ENCODE measurements at regions not wholly inside any gene's neighbourhood (a gene's known extent, or its start where the extent isn't known, plus 50 kb on each side); places are given as distances from the start of the nearest gene placed in this dataset.

DNA sequence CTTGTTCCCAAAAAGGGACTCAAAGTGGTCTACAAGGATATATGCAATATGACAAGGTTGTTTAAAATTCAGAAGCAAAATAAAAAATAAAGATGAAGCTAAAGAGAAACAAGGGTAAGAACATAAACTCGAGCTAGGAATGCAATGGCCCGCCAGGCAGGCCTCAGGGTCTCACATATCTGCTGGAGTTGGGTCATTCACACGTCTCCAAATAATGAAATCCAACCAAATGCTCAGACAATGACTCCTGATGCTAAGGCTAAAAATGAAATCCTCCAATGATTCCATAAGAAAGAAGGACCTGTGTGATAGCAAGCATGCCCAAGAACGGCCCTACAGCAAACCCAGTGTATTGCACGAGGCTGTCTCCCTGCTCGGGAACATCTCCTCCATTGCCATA is 153.3 kb upstream of the ETS2 start:
- no peak overlapping the region for H3K27ac Mint-ChIP-seq (ENCODE audit: unreplicated experiment)
- H3K36me3 Mint-ChIP-seq (ENCODE audit: low read depth): no peaks in the 10 kb centered on the region
- H3K4me3 Mint-ChIP-seq: no peak overlapping the region
- H3K9me3 Mint-ChIP-seq: no peaks in the 10 kb centered on the region
- DNase-seq (ENCODE audit: low read depth, low spot score): no peak
- TF ChIP-seq, protein P1, sequence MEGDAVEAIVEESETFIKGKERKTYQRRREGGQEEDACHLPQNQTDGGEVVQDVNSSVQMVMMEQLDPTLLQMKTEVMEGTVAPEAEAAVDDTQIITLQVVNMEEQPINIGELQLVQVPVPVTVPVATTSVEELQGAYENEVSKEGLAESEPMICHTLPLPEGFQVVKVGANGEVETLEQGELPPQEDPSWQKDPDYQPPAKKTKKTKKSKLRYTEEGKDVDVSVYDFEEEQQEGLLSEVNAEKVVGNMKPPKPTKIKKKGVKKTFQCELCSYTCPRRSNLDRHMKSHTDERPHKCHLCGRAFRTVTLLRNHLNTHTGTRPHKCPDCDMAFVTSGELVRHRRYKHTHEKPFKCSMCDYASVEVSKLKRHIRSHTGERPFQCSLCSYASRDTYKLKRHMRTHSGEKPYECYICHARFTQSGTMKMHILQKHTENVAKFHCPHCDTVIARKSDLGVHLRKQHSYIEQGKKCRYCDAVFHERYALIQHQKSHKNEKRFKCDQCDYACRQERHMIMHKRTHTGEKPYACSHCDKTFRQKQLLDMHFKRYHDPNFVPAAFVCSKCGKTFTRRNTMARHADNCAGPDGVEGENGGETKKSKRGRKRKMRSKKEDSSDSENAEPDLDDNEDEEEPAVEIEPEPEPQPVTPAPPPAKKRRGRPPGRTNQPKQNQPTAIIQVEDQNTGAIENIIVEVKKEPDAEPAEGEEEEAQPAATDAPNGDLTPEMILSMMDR (conservative IDR thresholded peaks at IDR 0.05): no peak
- peaks cover 6% of the 10 kb centered on the region for H3K4me1 Mint-ChIP-seq
- H3K27me3 Mint-ChIP-seq (ENCODE audit: low read depth): peaks cover 34% of the 10 kb centered on the region

DNA sequence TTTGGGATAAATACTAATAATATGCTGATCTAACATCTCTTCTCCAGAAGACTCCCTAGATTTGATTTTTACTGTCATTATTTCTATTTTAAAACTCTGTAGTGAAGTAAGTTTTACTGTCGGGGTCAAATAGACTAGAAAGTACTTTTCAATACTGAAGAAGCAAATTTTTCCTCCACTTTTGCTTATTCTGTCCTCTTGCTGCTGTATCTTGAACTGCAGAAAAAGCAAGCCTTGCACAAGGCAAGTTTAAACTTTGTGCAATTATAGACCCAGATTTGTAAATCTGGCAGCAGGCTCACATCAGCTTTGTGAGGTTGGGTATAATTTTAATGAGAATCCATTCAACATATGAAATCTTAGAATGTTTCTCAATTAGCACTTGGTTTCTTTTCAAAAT is 151.1 kb upstream of the ETS2 start:
- TF ChIP-seq, protein P1 (conservative IDR thresholded peaks at IDR 0.05): no peak

DNA sequence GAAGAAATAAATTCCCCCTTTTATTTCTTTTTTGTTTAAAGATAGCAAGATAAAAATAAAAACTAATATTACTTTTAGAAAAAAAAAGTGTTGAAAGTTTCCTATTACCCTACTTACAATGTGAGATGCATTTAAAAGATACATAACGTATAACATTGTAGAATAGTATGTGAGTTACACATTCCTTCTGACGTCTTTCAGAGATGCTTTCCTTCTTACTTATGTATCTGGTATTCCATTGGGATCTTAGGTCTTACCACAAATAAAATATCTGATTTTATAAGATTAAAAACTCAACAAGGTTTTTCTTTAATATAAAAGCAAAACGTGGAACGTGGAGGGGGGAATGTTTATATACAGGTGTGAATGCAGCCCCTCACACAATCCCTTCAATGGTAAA is 147.2 kb upstream of the ETS2 start:
- H3K4me3 Mint-ChIP-seq: no peak overlapping the region

More for the DNA sequence above, 151.1 kb upstream of the ETS2 start:
- DNase-seq (ENCODE audit: low read depth, low spot score): no peak
- Mint-ChIP-seq H3K4me1 (peaks cover 6% of the 10 kb centered on the region), H3K9me3 (no peaks in the 10 kb centered on the region), H3K27ac (ENCODE audit: unreplicated experiment) (no peak overlapping the region), H3K27me3 (ENCODE audit: low read depth) (peaks cover 53% of the 10 kb centered on the region), H3K36me3 (ENCODE audit: low read depth) (no peaks in the 10 kb centered on the region), H3K4me3 (no peak overlapping the region)

DNA sequence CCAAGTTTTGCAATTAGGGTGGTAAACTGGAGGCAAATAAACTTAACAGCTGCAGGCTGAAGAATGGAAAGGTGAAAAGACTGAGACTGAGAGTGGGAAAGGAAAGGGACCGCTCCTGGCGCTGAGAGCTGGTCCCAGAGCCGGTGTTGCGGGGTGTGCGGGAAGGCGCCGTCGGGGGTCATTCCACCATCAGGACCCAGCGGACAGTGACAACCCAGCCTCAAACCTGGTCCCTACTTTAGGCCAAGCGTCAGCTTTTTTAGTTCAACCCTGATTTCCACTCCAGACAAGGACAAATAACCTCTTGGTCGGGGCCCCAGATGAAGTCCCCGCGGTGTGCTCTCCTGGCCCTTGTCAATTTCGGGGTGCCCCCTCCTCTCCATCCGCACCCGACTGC is 145.8 kb upstream of the ETS2 start:
- H3K9me3 Mint-ChIP-seq: no peaks in the 10 kb centered on the region
- H3K36me3 Mint-ChIP-seq (ENCODE audit: low read depth): no peaks in the 10 kb centered on the region
- H3K4me1 Mint-ChIP-seq: peaks cover 16% of the 10 kb centered on the region
- H3K27ac Mint-ChIP-seq (ENCODE audit: unreplicated experiment): no peak overlapping the region
- TF ChIP-seq, protein P1 (conservative IDR thresholded peaks at IDR 0.05): no peak
- no peak for DNase-seq (ENCODE audit: low read depth, low spot score)
- peak overlapping the region; percentile 64 for H3K4me3 Mint-ChIP-seq
- peaks cover 94% of the 10 kb centered on the region for H3K27me3 Mint-ChIP-seq (ENCODE audit: low read depth)

More for the DNA sequence above, 147.2 kb upstream of the ETS2 start:
- peaks cover 16% of the 10 kb centered on the region for H3K4me1 Mint-ChIP-seq
- H3K27ac Mint-ChIP-seq (ENCODE audit: unreplicated experiment): no peak overlapping the region
- TF ChIP-seq, protein P1 (conservative IDR thresholded peaks at IDR 0.05): no peak
- no peaks in the 10 kb centered on the region for H3K36me3 Mint-ChIP-seq (ENCODE audit: low read depth)
- peaks cover 86% of the 10 kb centered on the region for H3K27me3 Mint-ChIP-seq (ENCODE audit: low read depth)
- DNase-seq (ENCODE audit: low read depth, low spot score): no peak
- H3K9me3 Mint-ChIP-seq: no peaks in the 10 kb centered on the region

DNA sequence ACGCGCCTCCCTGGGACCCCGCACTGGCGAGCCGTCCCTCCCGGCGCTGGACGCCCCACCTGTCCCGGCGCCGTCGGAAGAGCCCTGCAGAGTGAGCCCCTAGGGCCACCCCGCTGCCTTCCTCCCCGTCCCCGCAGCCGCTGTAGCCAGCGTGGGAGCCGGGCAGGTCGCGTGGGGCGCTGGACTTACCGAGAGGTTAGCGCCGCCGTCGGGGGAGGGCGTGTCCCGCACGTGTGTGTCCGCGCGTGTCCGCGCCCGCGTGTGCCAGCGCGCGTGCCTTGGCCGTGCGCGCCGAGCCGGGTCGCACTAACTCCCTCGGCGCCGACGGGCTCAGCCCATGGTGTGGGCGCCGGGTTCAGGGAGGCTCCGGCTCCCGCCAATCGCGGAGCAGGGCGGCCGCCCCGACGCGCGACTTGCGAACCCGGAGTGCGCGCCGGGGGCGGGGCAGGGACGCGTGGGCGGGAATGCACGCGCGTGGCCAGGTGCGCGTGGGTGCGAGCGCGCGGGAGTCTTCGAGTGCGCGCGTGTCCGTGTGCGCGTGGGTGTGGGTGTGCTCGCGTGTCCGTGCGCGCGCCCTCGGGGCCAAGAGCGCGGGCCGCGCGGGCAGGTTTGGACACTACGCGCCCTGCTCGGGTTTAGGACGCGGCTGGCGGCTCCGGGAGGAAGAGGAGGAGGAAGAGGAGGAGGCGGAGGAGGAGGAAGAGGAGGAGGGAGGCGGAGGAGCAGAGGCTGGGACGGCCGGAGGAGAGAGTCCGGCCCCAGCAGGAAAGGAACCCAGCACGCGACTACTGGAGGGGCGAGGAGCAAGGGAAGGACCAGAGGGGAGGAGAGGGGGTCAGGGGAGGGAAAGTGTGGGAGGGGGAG is 145.2 kb upstream of the ETS2 start:
- Mint-ChIP-seq H3K36me3 (ENCODE audit: low read depth) (no peaks in the 10 kb centered on the region), H3K4me3 (peak overlapping the region; percentile 74), H3K27ac (ENCODE audit: unreplicated experiment) (no peak overlapping the region), H3K9me3 (no peaks in the 10 kb centered on the region), H3K4me1 (peaks cover 10% of the 10 kb centered on the region), H3K27me3 (ENCODE audit: low read depth) (peaks cover 92% of the 10 kb centered on the region)
- DNase-seq (ENCODE audit: low read depth, low spot score): no peak
- TF ChIP-seq, protein P1 (conservative IDR thresholded peaks at IDR 0.05): no peak
